HG03442 (cell line): ENCODE measurements at regions not wholly inside any gene's neighbourhood (a gene's known extent, or its start where the extent isn't known, plus 50 kb on each side); places are given as distances from the start of the nearest gene placed in this dataset.

Source experiments
- ATAC-seq: cut with Tn5 transposase; IDR thresholded peaks from one replicate; pipeline ENCODE4 v1.9.1; 2021; ENCODE audit warnings: mild to moderate bottlenecking, moderate library complexity; ENCODE audit not compliant: unreplicated experiment

DNA sequence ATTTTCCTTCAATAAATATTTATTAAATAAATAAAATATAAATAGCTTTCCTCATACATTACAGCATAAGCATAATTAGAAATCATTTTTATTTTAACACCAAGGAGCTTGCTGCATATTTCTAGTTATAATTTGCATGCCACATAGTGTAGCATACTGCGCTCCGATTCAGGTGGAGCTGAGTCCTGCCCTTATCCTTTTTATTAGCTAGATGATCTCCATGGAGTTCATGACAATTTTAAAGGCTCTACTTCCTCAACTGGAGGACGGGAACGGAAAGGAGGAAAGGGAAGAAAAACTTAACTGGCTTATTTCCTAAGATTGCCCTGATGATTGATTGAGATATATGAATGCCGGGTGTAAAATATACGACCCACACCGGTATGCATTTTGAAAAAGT is 385.2 kb downstream of the PLK2 start:
- no peak for ATAC-seq

DNA sequence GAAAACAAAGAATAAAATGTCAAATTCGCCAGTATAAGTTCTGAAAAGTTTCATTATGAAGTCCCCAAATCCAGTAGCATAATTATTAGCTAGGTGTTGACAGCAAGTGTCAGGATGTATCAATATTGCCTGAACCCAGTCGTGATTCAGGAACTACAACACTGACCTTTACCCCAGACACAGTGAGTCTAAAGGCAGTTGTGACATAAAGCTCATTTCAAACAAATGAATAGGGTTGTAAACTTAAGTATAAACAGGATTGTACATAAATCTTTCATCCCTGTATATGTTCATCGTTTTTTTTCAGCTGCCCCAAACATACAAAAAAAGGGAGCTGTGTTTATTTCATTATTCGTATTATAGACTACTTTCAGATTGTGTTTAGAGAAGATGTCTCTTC is 385.7 kb downstream of the PLK2 start:
- no peak for ATAC-seq

DNA sequence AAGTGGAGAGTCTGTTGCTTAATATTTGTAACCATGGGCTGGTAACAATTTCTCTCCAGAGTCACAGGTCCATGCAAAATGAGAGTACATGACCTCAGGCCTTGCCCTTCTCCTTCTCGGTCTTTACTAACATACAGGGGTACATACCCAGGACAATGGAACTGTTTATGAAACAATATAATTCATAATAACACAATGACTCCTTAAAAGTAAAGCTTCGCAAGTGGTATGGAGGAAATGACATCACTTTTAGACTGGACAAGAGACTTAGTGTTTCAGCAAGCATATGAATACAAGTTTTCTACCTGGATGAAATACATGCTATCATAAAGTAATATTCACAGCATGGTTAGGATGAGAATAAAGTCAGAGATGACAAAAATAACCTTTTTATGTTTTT is 386.6 kb downstream of the PLK2 start:
- no peak for ATAC-seq

DNA sequence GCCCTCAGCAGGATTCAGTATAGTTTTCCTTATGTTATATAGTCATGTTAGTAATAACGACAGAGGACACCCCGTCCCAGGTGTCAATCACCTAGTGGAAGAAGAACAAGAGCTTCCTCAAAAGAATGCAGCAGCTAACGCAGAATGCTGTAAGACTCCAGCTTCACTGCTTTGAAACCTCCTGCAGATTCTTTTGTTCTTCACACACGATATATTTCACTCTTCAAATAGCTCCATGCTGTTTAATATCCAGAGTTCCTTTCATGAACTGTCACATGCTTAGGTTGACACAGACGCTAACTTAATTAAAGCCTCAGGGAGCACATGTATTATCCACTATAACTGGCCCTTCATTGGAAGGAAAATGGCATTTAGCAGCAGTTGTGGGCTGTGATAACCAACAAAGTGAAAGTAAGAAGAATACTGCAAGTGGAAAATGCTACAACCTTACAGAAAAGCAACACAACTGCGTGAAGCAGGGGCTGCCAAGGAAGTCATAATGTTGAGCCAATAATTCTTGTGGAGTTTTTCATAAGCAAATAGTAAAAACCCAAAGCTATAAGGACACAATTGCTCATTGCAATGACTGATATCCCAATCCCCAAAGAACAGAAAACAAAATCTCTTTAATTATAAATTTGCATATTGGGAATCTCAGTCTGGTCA is 387.5 kb downstream of the PLK2 start:
- ATAC-seq: no peak

DNA sequence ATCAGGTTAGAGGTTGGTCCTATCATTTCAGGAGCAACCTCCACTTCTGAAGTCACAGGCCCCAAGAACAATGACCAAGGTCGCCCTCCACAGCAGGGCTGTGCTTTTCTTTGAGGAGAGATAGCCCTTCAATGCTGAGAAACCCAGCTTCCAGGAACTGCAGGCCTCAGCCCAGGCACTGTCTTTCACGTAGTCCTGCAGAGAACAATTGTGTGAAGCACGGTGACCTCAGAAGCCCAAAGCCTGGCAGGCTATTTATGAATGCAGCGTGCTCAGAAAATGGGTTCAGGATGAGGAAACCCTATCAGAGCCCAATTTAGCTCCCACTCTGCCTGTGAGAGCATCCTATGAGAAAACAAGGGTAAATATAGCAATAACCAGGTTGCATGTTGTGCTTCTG is 388.3 kb downstream of the PLK2 start:
- no peak for ATAC-seq

DNA sequence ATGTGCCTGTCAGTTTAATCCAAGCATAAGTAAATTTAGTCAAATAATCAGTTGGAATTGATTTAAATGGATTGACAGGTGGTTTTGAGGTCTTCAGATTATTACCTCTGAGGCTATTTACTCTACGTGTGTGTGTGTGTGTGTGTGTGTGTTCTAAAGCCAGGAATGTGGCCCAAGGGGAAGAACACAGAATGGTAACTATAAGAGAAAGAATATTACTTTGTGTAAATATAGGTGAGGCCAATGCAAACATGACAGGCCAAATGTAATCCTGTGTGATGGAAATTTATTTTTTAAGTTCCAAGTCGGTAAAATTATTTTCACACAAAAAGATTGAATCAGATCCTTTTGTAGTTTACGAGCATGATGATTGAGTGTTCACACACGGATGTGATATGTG is 390.0 kb downstream of the PLK2 start:
- ATAC-seq: no peak

DNA sequence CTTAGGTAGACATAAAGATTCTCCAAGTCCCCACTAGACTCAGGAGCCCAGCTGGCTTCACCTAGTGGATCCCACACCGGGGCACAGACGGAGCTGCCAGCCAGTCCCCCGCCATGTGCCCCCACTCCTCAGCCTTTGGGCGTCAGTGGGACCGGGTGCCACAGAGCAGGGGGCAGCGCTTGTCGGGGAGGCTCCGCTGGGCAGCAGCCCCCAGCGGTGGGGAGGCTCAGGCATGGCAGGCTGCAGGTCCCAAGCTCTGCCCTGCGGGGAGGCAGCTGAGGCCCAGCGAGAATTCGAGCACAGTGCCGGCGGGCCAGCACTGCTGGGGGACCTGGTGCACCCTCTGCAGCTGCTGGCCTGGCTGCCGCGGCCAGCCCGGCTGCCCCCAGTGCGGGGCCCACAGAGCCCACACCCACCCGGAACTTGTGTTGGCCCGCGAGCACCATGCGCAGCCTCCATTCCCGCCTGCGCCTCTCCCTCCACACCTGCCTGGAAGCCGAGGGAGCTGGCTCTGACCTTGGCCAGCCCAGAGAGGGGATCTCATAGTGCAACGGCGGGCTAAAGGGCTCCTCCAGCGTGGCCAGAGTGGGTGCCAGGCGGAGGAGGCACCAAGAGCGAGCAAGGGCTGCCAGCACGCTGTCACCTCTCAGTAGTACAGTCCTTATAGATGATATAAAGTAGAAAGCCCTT is 390.7 kb downstream of the PLK2 start:
- no peak for ATAC-seq

DNA sequence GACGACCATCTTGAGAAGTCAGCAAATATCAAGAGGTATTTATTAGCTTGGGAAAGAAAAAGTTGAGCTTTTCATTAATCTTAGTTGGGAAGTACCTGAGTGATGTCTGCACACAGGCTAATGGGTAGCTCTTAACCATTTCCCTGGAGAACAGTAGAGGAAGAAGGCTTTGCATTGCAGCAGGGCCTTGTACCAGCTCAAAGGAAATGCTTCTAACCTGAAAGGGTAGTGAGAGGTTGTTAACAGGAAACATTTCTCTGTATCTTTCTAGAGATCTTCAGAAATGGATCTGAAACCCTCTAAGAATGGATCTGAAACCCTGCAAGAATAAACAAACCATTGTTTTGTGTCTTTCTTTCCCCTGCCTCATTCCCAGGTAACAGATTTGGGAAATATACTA is 393.3 kb downstream of the PLK2 start:
- no peak for ATAC-seq

DNA sequence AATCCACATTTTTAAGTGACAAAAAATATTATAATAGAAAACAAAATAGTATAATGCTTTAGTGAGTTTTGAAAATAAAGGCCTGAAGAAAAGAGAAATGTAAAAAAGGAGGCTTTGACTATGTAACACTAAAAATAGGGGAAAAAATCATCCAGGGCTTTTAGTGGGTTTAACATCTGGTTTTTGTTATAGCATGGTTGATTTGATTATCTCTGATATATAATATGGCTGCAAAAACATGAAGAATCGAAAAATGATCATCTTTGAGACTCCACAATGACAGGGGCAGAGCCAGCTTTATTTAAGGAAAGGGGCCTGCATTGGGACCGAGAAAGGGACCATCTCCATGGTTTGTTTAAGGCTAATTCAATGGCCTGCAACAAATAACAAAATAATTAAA is 393.8 kb downstream of the PLK2 start:
- no peak for ATAC-seq

DNA sequence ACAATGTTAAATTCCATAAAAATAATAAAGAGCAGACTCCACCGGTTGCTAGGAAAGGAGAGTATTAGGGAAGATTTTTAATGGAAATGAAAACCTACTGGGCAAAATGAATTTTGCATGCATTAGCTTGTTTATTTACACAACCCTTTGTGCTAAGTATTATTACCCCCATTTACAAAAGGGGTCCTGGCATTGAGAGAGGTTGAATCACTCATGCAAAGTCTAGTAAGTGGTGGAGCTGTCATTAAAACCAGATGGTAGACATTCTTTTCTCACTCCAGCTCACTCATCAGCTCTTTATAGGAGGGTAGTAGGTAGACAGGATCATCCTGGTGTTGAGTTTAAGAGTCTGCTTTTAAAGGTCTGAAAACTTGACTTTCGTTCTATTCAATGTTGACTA is 395.1 kb downstream of the PLK2 start:
- no peak for ATAC-seq

DNA sequence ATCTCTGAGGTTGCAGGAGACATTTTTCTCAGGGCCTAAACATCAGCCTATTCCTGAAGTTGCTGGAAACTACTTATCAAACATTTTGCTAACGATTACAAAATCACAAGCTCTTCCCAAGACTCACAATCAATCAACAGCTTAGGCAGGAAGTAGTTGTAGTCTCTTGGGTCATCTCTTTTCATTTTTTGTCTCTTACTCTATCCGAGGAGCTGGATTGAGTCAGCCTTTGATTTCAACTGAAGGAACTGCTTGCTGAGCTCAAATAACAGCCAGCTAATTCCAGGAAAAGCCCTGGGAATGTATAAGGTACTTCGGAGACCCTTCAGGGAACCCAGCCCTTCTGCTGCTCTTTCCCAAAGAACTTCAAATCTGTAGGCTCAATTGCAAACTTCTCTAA is 398.9 kb downstream of the PLK2 start:
- no peak for ATAC-seq

DNA sequence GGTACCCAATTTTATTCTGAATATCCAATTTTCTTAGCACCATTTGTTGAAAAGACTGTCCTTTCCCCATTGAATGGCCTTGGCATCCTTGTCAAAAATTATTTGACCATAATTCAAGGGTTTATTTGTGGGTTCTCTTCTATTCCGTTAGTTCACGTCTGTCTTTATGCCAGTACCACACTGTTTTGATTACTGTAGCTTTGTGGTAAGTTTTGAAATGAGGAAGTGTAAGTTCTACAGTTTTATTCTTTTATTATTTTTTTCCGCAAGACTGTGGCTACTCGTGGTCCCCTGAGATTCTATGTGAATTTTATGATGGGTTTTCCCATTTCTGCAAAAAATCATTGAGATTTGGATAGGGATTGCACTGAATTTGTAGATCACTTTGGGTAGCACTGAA is 402.6 kb downstream of the PLK2 start:
- ATAC-seq: no peak

DNA sequence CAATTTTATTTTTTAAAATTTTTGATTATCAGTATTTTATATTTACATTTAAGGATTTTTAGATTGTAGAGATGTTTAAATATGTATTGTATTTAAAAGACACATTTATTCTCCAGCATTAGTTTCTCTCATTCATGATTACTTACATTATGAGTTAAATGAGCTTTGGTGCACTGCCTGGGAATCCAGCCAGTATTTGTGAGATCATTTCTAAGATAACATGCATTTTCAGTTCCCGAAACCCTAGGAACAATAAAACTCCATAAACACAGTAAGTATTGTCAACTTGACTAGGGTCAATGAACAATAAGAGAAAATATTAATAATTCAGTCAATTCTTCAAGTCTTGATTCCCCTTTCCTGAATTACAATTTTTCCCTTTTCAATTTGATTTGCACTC is 403.3 kb downstream of the PLK2 start:
- ATAC-seq: no peak

DNA sequence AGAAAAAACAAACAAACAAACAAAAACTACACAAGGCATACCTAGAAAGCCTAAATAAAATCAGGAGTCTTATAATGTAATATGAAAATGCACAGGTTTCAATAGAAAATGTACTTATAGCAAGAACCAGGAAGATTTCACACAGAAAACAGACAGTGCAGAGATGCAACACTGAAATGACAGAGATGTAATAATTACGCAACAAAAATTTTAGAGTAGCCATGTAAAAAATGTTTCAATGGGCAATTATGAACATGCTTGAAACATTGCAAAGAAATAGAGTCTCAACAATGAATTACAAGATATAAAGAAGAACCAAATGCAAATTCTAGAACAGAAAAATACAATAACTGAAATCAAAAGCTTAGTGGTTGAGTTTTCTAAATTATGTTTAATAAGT is 405.9 kb downstream of the PLK2 start:
- no peak for ATAC-seq

DNA sequence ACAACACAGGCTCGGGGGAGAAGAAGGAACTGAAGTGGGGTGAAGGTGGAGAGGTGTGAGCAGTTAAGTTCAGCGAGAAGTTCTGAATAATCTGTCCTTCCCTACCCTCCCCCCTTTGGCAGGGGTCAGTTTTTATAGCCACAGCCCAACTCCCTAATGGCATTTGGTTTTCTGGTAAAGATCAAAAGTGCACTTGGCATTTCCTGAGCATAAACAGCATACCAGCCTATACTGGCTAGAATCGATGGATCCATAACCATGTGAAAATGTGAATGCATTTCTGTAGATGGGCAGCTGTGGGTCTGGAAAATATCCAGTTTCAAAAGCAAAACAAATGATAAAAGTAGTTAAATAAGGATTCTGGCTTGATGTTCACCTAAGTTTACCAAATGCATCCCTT is 410.9 kb downstream of the PLK2 start:
- no peak for ATAC-seq

DNA sequence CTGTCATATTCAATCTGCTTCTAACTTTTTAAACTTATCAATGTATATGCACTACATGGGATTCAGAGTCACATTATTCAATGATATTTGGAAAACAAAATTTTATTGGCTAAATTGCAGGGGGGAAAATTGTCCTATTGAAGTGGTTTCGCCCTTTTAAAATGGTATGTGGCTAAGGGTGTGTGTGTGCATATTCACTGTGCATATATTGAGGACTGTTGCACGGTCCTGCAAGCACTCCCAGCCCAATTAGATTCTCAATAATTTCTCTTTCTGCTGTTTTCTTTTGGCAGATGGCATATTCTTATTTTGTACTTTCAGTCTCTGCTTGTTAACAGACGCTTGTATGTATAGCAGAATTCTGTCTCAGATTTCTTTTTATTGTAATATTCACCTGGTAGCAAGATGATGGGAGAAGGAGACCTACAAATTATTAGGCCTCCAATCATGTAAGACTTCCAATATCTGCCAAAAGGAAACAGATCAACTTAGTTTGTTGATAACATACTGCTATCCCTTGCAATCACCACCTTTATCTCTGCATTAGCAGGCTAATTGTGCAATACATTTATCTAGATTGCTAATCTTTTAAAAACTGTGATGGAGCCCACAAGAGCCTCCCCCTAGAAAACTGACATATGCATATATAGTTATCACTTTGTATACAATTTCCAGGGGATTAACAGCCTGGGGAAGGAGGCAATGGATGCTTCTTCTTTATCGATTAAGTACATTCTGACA is 411.5 kb downstream of the PLK2 start:
- no peak for ATAC-seq

DNA sequence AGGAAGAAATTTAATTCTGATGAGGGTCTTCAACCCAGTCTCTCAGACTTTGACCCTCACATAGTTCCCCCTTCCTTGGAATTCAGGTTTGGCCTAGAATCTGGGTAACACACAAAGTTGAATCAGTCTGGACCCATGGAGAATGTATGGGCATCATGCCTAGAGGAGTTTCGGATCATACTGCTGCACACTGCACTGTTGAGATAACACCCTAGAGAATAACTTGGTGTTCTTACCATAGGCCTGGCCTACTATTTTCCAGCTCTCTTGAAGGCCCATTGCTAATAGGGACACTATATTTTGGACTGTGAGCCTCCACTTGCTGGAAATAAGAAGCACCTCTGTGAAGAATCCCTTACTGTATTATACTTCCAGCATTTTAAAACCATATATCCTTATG is 413.5 kb downstream of the PLK2 start:
- no peak for ATAC-seq

DNA sequence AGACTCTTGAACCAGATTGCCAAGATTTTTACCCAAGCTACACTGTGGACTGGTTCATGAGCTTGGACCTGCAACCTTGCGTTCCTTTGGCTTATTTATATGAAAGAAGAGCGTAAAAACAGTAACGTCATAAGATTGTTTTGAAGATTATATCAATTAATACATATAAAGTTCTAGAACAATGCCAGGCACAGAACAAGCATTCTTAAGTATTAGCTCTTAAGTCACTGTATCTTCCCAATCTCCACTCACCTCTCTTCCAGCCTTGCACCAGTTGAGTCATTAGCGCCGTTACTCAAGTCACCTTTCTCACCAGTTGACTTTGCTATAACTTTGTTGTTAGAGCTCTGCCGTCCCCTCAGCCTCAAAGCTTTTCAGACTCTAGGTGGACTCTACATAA is 415.7 kb downstream of the PLK2 start:
- no peak for ATAC-seq

DNA sequence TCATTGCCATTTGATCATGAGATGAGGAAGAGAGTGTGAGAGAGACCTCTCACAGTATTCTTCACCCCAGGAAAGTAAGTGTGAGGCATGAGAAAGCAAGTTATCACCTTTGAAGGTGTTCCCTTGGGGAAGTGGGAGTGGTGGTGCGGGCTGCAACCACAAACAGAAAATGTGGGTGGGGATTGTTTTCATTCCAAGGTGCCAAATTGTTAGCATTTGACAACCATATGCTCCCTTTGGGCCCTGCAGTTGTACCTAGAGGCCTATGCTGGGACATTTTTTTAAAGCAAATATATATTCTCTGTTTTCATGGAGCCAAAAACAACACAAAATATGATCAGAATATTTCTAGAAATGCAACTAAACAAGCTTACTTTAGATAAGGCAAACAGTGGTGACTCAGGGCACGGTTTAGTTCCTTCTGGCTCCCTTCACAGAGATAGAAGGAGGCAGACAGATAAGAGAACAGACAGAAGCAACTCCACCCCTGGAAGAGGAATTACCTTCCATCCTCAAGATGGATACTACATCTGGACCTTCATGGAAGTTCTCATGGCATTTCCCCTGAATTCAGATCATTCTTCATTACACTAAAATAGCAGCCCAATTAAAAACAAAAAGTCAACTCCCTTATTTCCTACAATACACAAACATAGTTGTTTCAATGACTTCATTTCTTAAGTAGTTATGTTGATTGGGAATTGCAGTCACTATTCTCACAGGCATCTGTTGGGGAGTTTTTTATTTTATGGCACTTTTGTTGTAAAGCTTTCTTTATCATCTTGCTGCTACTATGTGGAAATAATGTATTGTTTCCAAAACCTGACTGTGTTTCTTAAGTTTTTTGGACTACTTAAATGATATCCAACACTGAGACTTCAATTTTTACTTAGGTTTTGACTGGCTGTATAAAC is 416.6 kb downstream of the PLK2 start:
- no peak for ATAC-seq

DNA sequence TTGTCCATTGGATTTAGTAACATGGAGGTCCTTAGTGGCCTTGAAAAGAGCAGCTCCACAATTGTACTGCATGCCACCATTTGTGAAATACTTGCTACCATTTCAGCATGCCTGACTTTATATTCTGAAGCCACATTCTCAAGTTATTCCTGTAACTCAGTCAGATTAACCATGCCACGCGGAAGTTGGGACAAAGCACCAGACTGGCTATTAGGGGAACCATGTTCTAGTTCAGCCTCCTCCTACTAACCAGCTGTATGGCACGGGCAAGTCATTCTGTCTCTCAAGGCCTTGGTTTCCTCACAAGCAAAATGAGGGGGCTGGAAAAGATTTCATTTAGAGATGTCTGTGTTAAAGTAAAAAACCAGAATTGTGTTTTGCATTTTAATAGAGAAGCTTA is 418.0 kb downstream of the PLK2 start:
- no peak for ATAC-seq

DNA sequence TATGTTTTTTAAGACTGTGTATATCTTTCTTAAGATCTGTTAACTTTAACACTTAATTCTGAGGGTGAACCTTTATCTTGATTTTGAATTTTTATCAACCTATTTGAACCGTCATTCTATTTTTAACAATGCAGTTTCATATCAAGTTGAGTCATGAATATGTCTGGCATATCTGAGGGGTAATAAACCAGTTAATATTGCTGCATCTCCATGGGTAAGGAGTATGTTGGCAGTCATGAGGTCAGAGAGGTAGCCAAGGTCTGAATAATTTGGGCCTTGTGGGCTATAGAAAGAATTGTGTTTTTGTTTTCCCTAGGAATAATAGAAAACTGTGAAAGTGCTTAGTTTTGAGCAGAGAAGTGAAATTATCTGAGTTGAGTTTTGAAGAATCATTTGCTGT is 419.0 kb downstream of the PLK2 start:
- no peak for ATAC-seq
